GM04504 (cell line): ENCODE measurements at regions not wholly inside any gene's neighbourhood (a gene's known extent, or its start where the extent isn't known, plus 50 kb on each side); places are given as distances from the start of the nearest gene placed in this dataset.

Source experiments
- DNase-seq: peaks from one replicate; pipeline ENCODE4 v3.0.0-alpha.2; 2012; ENCODE audit warnings: low read depth

DNA sequence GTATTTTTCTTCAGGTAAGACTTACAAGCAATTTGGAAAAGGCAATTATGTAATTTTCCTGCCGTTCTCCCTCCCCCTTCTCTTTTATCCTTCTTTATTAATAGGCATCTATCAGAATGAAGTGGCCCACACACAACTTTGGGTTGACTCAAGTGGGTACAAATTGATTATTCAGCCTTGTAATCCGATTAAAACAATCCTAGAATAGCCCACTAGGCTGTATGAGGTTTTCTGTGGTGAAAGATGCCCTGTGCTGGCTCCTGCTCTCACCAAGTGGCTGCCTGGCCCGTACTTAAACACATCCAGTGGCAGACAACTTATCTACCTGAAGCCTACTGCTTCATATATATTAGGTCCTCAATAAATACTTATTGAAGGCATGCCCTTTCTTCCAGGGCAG, 177.3 kb upstream of the C9orf72 start:
- no peak for DNase-seq

DNA sequence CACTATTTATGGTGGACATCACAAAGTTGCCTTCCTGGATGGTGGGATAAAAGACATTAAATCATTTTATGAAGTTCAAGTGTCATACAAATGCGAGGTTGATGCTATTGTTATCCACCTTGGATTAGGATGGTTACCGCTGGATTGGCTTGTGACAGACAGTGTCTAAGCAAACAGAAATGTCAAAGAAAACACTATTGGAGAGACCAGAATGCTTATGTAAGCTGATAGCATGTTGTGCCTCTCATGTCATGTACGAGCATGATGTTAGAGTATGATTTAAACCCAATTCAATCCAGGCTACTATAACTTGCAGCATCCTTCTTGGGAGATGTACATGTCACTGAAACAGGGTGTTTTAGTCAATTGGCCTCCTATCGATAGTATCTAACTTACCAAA, 178.8 kb upstream of the C9orf72 start:
- no peak for DNase-seq

DNA sequence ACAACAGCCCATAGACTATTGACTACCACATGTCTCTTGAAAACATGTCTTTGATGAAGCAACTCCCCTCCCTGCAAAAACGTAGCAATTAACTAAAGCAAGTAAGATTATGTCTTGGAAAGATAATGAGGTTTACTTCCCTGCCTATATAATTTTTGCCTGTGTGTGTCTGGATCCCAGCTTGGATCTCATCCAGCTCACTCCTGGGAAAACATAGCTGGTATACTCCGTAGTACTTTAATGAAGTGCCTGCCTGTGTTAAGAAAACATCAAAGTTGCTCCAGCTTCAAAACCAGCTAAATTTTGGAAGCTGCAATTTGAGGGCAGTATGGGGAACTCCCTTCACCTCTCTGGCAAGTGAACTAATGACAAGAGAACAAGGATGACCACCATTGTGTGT, 182.6 kb upstream of the C9orf72 start:
- DNase-seq, result no peak

DNA sequence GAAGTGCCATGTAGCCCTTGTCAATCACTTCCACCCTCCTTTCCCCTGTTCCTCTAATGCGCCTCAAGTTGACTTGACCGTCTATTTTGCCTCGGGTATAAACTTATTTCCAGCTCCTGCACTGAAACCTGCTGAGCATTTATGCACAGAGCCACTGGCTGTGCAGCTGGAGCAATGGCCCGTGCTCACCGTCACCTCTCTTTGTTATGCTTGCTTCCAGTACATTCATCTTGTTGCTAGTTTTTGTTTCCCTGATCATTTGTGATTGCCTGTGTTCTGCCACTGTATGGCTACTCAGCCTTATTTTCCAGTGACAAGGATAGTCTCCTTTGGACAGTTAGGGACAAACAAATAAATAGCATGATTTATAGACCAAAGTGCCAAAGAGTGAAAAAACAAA, 183.1 kb upstream of the C9orf72 start:
- DNase-seq, result no peak

DNA sequence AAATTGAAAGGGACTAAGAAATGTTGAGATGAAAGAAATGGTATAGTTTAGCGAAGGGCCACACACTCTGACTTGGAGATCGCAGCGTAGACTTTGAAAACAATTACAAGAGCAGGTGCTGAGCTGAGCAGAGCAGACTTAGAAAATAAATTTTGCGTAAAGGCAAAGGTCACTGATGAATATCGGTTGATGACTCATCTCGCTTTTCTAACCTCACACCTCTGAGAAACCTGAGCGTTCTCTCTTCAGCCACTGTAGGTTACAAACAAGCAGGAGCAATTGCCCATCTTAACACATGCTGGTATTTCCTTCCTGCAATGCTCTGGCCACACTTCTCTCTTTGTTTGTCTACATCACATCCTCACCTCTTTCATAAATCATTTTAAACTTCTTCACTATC, 190.6 kb upstream of the C9orf72 start:
- no peak for DNase-seq

DNA sequence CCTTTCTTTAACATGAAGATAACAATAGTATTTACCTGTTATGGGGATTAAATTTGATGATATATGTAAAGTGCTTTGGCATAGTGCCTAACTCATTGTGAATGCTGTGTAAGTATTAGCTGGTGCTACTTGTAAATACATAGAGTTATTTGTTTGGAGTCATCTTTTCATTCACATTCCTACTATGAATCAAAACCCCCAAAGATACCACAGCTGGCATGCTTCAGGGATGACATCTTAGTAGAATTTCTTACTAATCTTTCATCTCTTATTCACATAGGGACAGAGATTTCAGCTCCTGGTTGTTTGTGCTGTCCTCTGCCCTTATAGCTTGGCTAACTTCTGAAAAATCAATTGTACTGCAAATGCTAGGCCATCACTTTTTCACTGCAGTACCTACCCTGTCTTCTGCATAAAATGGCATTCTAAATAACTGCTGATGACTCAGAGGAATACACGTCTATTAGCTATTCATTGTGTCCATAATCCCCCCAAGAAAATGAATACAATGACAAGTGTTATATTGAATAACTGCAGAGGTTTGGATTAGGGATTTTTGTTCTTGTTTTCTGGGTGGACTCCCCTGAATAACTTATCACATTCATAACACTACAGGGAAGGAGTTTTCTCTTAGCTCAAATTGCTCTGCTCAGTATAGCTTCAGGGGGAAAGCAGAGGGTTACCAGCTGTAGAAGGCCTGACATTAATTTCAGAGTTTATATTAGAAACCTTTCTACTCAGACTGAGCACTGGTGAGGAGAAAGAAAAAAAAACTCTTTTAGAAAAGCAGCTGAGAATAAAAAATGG, 192.2 kb upstream of the C9orf72 start:
- DNase-seq, result no peak

DNA sequence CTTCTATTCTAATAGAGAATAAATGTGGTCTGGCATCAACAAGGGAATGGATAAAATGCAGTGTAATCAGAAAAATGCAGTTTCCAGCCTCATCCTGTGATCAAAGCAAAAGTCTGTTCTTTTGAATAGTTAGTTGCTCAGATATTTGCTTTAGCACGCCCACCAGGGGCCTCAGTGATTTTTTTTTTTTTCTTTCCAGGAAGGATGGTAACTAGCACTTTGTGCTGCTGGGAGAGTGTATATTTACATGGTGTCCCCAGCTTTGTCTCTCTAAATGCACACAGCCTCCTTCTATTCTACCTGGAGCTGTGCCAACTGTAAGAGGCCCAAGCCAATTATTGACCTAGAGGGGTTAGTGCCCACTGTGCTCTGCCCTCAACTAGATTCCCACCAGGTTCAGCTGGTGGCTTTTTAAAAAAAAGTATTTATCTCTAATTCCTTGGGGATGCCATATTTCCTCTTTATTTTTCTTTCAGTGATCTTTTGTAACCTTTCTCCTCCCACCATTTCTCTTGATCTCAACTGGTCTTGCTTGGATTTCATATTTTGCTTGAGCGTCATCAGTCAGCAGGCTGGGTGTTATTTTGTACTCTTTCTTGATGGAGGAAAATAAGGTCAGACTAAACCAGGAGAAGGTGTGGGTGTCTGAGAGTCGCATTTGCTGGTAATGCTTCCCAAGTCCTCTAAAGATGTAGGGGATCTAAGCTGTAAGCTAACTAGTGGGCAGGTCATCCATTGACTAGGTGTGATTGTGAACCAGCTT, 193.0 kb upstream of the C9orf72 start:
- DNase-seq, result no peak

DNA sequence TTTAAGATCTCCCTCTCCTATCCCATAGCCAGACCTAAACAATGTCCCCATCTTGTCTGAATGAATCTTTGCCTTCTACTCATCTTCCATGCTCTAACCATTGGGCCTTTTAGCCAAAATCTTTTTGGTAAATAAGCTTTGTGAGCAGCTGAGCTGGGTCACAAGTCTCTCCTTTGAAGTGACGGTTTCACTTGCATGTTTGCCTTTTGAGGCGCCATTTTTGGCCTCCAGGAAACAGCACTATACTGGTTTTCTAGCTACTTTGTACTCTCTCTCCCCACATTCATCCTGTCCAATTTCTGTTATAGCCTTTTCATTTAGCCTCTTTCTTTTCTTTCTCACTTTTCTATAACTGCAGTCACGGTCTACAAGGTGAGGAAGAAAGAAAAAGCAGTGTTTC, 195.5 kb upstream of the C9orf72 start:
- no peak for DNase-seq

DNA sequence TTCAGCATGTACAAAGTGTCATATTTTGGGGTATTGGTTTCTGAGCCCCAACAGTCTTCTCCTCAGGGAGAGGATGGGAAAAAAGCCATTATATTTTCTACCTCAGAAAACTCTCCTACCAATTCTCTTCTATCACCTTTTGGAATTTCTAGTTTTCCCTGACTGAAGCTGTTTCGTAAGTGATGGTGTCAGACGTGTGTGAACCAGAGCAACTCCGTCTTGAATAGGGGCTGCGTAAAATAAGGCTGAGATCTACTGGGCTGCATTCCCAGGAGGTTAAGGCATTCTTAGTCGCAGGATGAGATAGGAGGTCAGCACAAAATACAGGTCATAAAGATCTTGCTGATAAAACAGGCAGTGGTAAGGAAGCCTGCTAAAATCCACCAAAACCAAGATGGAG, 197.3 kb upstream of the C9orf72 start:
- DNase-seq, result no peak

DNA sequence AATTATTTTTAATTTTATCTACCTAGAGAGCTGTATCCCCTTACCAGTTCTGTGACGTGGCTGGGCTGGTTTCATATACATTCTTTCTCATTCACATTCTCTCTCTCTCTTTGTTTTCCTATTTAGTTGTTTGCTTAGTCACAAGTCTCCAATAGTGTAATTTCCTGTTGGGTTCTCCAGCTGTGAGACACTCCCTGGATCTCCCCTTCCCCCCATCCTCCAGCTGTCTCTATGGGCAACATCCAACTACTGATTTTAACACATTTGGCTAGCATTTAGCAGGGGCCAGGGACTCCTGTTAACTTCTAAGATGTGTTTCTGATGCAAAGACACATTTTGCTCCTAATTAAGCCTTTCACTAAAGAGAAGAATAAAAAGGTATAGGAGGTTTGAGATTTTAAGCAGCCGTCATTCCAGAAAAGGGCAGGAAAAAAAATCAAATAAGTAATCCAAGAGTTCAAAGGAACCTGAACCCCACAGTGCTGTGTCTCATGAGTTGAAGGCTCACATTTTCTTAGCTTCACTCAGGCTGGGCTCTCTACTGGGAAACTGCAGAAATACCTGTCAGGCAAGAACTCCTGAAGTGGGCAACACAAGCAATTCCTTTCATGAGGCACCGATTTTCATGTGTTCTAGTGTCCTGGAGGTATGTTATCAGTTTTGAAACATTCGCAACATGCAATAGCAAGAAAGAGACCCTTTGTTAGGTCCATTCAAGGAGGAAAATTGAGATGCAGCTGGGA, 198.7 kb upstream of the C9orf72 start:
- DNase-seq, result no peak

DNA sequence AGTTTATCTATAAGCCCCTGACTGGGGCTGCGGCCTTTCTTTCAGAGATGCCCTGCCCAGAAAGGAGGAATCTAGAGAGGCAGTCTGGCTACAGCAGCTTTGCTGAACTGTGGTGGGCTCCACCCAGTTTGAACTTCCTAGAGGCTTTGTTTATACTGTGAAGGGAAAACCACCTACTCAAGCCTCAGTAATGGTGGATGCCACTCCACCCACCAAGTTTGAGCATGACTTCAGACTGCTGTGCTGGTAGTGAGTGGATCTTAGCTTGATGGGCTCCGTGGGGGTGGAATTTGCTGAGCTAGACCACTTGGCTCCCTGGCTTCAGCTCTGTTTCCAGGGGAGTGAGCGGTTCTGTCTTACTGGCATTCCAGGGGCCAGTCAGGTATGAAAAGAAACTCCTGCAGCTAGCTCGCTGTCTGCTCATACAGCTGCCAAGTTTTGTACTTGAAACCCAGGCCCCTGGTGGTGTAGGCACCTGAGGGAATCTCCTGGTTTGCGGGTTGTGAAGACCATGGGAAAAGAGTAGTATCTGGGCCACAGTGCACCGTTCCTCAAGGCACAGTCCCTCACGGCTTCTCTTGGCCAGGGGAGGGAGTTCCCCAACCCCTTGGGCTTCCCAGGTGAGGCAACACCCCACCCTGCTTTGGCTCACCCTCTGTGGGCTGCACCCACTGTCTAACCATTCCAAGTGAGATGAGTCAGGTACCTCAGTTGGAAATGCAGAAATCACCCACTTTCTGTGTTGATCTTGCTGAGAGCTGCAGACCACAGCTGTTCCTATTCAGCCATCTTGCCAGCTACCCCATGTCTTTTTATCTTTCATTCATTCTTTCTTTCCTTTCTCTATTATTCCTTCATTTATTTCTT, 211.8 kb upstream of the C9orf72 start:
- DNase-seq, result no peak

DNA sequence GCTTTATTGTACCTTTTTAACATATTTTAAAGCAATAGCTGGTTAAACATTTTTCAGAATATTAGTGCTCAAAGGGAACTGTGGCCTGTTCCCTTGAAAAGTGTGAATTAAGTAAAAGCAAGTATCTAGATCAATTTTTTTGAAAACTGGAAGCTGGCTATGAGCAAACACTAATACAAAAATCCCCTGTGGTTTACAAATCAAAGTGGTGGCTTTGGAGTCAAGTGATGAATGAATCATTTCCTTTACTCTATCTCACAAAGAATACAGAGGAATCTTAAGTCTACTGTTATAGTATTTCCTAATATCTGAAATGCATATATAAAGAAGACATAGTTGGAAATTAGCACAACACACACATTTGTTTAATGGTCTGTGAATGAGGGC, 212.4 kb upstream of the C9orf72 start:
- DNase-seq, result no peak

DNA sequence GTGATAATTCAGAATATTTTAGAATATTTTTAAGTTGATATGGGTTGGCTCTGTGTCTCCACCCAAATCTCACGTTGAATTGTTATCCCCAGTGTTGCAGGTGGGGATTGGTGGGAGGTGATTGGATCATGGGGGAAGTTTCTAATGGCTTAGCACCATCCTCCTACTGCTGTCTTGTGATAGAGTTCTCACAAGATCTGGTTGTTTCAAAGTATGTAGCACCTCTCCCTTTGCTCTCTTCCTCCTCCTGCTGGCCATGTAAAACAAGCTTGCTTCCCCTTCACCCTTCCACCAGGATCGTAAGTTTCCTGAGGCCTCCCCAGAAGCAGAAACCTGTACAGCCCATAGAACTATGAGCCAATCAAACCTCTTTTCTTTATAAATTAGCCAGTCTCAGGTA, 214.6 kb upstream of the C9orf72 start:
- DNase-seq, result no peak

DNA sequence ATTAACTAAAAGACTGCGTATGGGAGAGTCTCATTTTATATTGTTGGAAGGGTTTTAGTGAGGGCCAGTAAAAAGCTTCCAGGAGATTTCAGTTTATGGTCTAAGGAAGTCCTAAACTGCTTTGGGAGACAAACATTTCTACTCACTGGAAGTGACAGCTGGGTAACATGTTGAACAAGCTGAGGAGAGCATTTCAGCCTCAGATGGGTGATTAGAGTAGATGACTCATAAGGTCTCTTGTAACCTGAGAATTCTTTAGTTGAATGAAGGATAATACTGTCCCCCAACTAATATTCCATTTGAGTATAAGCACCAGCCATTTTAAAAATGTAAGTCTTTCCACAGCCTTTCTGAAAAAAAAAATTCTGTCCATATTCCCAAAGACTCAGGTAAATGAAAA, 218.0 kb upstream of the C9orf72 start:
- DNase-seq, result no peak

DNA sequence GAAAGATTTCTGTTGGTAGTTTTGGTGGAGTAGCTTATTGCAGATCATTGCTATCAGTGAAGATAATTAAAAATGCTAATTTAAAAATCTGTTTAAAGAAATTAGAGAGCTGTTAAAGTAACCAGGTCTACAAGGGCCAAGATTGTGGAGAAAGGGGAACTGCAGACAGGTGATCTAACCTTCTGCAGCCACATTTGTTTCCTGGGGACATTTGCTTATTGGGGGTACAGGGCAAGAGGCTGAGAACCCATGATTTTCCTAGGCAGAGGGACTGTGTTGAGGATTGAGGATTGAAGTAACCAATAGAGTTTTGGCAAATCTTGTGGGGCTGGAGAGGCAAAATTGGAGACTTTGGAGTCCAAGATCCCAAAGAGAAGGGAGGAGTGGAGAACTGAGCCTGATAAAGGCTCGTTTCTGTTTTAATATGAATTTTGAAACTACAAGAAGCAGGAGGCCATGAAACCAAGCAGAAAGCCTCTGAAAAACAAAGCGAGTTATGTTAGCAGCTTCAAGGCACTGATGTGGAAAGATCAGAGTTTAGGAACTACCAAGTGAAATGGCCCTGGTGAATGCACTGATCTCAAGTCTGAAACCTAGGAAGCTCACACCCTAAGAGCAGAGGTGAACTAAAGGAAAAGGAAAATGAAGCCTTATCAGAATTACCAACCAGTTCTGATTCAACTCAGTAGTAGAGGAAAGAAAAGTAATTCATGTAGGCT, 219.8 kb upstream of the C9orf72 start:
- DNase-seq, result no peak

DNA sequence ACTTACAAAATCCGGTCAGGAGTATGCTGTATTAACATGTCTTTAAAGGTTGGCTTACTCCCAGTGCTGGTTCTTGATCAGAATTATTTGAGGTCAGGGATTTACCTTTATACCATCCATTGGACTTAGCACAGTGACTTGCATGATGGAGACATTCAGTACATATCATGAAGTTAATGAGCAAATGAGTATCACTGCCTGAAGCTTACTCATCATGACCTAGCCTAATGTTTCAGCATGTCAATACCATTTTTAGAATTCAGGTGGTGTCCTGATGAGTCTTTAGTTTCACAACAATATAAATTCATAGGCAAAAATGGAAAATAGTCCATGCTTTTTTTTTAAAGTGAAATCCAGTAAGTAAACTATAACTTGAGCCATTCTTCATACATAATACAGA, 226.0 kb upstream of the C9orf72 start:
- no peak for DNase-seq

DNA sequence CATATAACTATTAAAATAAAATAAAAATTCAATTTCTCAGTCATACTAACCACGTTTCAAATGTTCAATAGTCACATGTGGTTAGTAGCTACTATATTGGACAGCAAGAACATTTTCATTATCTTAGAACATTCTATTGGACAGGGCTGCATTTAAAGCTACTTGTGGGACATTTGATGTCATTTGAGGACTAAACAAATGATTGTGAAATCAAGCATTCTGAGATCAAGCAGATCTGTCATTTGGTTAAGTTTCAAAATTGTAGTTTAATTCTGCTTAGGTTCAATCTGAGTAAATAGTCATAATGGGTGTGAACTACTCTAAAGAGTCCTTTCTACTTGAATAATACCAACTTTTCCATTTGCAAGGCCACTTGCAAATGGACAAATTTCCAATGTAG, 226.9 kb upstream of the C9orf72 start:
- DNase-seq, result no peak

DNA sequence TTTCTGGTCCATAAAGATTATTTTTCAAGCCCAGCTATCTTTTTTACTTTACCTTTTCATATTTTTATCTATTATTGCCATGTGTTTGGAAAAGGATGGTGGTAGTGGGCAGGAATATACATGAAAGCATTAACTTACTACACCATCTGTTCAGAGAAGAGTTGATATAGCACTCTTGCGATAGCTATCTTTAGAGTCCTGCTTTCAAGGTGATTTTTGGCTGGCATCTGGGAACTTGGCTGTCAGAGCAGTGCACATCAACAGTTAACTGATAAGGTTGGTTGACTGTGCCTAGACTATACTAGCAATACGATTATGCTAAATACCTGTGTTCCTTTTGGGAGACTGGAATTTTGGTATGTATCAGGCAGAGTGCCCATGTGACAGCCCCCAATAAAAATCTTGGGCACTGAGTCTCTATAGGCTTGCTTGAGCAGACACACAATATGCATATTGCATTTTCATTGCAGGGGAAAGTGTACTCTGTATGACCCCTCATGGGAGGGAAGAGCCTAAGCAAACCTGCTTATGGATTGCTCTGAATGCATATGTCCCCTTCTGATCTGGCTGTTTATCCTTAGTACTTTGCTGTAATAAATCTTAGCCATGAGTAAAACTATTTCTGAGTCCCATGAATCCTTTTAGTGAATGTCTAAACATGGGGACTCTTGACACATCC, 227.6 kb upstream of the C9orf72 start:
- no peak for DNase-seq

DNA sequence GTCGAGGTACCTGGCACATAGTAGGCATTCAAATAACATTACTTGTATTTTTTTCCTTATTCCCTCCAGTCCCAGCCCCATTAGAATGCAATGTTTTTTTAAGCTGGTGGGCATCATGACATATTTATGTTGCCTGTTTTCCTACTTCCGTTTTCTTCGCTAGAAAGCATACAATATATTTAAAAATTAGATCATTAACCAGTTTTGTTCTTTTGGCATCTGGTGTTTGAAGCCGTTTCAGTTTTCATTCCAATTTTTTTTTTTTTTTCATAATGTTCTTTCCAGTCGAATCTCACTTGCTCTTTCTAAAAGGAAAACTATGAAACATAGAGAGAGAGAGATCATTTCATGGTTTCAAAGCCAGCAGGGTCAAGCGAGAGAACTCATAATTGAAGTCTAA, 228.3 kb upstream of the C9orf72 start:
- no peak for DNase-seq

DNA sequence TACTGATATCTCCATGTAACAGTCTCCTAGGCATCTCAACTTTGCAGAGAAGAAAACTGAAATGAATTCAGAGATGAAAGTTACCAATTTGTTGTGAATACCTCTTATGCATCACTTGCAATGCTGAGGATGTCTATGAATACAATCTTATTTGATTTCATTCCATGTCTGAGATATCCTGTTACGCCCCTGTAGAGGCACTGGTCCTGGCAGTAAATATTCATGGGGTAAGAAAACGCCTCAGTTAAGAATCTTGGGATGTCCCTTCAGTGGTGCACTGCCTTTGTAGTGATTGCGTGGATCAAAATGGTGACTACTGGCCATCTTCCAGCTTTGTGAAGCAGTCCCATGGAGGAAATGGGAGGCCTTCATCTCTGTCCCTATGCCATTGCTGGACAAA, 229.1 kb upstream of the C9orf72 start:
- DNase-seq, result no peak

DNA sequence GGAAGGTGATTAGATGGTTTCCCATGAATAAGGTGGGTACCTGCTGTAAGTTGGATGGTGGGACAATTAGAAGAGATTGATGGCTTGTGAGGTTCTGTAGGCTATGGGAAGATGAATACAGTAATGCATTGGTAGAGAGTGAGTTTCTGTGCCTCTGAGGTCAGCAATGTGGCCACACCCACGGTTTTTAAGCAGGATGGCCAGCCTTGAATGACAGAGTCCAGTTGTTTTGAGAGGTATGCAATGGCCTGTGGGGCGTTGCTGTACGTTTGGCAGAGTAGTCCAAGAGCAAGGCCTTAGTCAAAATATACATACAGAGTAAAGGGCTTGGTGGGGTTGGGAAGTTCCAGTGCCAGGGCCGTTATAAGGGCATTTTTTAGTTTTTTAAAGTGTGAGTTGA, 235.6 kb upstream of the C9orf72 start:
- no peak for DNase-seq
